ENCODE measurements at regions not wholly inside any gene's neighbourhood (a gene's known extent, or its start where the extent isn't known, plus 50 kb on each side); places are given as distances from the start of the nearest gene placed in this dataset.

- TF ChIP-seq, protein P1, sequence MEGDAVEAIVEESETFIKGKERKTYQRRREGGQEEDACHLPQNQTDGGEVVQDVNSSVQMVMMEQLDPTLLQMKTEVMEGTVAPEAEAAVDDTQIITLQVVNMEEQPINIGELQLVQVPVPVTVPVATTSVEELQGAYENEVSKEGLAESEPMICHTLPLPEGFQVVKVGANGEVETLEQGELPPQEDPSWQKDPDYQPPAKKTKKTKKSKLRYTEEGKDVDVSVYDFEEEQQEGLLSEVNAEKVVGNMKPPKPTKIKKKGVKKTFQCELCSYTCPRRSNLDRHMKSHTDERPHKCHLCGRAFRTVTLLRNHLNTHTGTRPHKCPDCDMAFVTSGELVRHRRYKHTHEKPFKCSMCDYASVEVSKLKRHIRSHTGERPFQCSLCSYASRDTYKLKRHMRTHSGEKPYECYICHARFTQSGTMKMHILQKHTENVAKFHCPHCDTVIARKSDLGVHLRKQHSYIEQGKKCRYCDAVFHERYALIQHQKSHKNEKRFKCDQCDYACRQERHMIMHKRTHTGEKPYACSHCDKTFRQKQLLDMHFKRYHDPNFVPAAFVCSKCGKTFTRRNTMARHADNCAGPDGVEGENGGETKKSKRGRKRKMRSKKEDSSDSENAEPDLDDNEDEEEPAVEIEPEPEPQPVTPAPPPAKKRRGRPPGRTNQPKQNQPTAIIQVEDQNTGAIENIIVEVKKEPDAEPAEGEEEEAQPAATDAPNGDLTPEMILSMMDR (IDR thresholded peaks at IDR 0.05): no peak
- no peak for TF ChIP-seq POLR2A (IDR thresholded peaks at IDR 0.05)
These were observed 198.1 kb upstream of the PLXNC1 start for GRCh38 chr12:93950311-93950710.
